NOMO-1 (cell line): ENCODE measurements at regions not wholly inside any gene's neighbourhood (a gene's known extent, or its start where the extent isn't known, plus 50 kb on each side); places are given as distances from the start of the nearest gene placed in this dataset.
"Not testable (repeated sequence)": the region's sequence is repeated elsewhere in the genome, so short reads cannot be mapped to it uniquely, and the experiment has no call there.

Experiments
- DNase-seq, 2 experiments: peaks; one replicate each; lab custom pipeline; 2025; ENCODE audit not compliant: unreplicated experiment in 2 of 2; lab: John Stamatoyannopoulos, UW

DNA sequence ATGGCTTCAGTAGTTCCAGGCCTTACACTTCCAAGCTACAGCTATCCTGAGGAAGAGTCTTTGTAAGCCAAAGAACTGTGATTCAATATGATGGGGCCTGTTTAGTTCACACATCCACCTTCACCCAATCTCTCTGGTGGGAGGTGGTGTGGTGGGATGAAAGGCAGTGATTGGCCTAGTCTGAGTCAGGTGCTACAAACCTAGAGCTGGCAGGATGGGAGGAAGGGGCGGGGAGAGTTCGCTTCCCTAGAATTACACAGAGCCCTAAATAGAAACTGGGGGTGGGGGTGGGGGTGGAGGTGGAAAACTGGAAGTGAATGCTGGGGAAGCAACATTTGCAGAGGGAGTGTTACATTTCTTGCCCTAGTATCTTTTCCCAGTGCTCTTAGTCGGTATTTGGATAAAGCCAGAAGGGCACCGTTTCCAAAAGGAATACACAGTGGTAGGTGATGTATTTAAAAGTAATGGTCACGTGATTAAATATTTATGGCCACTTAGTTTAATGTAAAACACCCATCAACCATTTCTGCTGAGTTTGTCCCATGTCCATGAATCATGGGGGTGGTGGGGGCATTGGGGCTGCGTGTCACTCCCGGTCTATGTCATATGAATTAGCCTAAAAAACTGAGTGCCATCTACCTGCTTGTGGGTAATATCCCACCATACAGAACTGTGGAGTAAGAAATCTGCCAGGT is 247.6 kb upstream of the PROK2 start:
- DNase-seq: no peak

DNA sequence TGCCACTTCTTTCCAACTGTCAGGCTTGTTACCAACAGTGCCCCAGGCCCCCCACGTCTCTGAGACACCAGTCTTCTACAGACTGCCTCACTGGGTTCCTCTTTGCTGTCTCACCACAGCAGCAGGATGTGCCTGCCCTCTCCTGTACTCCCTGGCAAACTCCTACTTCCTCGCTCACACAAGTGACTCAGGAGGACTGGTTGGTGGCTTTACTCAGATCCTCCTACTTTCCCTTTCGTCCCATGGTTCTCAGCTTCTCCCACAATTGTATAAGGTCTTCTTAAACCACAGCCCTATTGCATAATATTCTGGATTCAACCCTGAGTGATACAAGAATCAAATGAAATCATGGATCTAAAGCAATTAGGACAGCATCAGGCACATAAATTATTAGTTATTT is 246.6 kb upstream of the PROK2 start:
- DNase-seq: peak; percentile 57 to 65

DNA sequence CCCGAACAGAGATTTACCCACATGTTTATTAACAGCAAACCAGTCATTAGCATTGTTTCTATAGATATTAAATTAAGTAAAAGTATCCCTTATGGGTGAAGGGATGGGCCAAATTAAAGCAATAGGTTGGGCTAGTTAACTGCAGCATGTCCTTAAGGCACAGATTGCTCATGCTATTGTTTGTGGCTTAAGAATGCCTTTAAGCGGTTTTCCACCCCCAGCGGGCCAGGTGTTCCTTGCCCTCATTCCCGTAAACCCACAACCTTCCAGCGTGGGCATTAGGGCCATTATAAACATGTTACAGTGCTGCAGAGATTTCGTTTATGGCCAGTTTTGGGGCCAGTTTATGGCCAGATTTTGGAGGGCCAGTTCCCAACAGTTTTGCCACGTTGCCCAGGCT is 245.3 kb upstream of the PROK2 start:
- DNase-seq: not testable (repeated sequence)

DNA sequence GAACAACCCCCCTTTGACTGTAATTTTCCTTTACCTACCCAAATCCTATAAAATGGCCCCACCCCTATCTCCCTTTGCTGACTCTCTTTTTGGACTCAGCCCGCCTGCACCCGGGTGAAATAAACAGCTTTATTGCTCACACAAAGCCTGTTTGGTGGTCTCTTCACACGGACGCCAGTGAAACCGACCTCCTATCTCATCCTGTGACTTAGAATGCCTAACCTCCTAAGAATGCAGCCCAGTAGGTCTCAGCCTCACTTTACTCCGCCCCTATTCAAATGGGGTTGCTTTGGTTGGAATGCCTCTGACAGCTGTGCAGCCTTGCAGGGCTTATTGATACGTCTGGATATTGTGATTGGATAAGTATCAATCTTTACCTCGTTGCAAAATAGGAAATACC is 243.8 kb upstream of the PROK2 start:
- not testable (repeated sequence) for DNase-seq

DNA sequence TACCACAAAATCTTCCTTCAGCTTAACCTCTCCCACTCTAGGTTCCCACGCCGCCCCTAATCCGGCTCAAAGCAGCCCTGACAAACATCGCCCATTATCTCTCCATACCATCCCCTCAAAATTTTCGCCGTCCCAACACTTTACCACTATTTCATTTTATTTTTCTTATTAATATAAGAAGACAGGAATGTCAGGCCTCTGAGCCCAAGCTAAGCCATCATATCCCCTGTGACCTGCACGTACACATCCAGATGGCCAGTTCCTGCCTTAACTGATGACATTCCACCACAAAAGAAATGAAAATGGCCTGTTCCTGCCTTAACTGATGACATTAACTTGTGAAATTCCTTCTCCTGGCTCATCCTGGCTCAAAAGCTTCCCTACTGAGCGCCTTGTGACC is 243.4 kb upstream of the PROK2 start:
- not testable (repeated sequence) for DNase-seq

DNA sequence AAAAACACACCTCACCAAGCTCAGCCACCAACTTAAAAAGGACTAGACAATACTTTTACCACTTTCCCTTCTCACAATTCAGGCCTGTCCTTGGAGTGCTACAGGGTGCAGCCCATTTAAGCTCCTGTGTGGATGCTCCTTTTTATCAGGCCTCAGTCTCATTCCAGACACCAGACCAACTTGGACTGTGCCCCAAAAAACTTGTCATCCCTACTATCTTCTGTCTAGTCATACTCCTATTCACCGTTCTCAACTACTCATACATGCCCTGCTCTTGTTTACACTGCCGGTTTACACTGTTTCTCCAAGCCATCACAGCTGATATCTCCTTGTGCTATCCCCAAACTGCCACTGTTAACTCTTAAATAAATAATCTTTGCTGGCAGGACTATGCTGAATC is 242.8 kb upstream of the PROK2 start:
- not testable (repeated sequence) for DNase-seq

DNA sequence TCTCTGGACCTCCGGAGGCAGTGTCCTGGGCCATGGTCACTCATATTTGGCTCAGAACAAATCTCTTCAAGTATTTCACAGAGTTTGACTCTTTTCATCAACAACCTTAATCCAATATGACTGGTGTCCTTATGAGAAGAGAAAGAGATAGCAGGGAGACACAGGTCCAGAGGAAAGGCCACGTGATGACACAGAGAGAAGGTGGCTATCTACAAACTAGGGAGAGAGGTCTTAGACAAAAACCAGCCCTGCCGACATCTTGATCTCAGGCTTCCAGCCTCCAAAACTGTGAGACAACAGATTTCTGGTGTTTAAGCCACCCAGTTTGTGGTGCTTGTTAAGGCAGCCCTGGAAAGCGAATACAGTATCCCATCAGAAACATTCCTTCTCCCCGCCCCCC is 237.1 kb upstream of the PROK2 start:
- no peak for DNase-seq

DNA sequence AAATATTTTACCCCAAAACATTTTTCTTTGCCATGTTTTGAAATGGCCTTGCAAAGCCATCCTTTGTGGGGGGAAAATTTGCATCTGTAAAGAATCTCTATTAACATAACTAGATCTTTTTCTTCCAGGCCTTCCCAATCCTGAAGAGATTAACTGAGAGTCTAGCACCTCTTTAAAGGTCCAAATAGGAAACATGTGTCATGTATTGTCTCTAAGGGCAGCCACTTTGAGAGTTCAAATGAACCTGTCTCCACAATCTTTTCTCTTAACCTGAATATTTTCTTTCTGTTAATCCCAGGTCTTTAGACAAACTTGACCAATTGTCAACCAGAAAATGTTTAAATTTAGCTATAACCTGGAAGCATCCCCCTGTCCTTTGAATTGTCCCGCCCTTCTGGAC is 236.6 kb upstream of the PROK2 start:
- no peak for DNase-seq

DNA sequence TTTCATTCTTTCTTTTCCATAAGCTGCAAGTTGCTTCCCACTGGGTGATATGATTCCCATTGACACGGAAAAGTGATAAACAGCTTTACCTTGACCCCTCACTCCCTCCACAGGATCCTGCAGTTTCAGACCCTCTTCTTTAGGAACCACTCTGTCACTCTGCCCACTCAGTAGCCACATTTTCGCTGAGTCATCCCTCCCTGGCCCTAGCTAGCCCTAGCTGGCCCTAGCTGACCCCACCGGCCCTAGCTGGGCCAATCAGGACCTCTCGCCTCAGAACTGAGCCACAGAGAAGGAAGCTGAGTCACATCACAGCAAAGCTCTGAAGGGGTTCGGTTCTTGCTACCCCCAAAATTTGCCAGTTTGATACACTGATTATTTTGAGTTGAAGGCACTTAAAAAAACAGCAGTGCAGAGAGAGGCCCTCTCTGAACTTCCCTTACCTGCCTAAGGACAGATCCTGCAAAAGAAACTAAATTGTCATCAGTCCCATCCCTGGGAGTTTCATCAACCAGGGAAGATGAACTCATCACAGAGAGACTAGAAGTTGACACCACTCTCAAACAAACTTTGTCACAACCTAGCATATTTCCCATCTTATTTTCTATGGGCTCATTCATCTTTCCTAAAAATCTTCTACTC is 233.5 kb upstream of the PROK2 start:
- DNase-seq: no peak

DNA sequence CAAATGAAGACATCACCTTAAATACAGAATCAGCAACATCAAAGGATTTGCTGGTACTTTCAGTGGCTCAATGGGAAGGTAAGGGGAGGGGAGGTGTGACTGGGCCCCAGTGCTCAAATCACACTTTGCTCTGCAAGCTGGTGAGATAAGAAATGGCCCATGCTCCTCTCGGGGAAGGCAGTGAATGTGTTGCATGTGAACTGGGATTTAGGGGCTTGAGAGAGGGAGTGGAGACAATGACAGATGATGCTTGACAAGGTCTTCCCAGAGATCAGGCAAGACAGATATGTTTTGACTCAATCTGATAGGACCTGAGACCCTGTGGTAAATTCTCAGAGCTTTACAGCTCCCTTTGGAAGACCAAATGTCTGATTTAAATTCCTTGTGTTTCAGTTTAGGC is 233.0 kb upstream of the PROK2 start:
- DNase-seq: no peak

DNA sequence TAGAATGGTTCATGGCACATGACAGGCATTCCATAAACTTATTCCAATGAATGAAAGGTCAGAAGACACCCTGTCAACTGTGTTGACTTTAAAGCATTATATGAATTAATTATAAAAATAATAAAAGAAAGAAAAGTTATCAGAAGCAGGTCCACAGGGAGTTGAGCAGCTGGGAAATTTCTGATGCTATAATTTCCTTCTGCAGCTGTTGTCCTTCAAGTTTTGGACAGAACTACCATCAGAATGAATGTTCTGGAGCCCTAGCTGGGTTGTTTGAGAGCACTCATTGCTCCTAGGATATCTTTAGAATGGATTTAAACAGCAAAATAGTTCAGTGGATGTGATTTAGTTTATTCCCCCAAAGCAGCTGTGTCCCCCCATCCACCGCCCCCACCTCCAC is 232.4 kb upstream of the PROK2 start:
- DNase-seq: no peak

DNA sequence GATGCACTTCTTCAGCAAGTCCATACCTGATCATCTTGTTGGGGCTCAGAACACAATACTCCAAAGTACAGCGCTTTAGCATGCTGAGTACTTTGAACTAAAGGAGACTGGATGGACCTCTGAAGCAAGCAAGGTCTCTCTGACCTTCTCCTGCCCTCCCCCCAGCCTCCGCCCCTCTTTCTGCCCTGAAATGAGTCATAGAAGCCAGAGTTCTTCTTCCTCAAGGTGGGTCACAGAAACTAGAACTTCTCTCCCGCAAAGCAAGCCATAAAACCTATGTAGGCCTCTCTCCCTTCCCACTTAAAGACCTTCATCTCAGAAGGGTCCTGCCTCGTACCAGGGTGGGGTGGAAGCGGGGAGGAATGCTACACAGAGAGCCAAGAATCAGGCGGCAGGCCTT is 230.5 kb upstream of the PROK2 start:
- peak; percentile 33 to 55 for DNase-seq

DNA sequence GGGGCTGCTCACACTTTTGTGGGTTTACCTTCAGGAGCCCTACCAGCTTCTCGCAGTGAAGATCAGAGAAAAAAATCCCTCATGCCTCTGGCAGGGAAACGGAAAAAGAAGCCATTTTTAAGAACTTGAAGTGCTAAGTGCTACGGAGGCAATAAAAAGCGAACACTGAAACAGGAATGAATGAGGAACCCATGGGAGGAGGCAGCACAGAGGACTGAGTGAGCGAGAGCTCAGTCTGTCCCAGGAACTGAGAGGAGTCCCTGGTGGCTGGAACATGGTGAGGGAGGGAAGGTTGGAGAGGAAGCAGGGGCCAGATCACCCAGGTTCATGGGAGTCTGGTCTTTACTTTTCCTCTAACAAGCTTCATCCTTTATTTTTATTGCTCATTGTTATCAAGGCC is 228.1 kb upstream of the PROK2 start:
- peak in 1 of 2 experiments; percentile 3 for DNase-seq

DNA sequence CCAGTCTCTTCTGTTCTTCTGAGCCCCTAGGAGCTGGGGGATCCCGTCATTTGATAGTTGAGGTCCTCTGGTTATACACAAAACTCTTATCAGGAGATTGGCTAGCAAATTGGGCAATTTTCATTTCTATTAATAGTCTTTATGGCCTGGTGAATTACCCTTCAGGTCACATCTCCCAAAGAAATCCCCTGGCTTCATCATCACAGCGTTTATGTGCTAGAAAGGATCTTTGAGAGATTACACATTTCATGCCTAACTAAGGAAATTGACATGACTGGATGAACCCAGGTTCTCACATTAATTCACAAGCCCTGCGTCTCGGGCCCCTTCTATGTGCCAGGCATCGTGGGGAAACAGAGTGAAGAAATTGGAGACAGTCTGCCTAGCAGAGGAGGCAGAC is 227.4 kb upstream of the PROK2 start:
- DNase-seq: no peak

DNA sequence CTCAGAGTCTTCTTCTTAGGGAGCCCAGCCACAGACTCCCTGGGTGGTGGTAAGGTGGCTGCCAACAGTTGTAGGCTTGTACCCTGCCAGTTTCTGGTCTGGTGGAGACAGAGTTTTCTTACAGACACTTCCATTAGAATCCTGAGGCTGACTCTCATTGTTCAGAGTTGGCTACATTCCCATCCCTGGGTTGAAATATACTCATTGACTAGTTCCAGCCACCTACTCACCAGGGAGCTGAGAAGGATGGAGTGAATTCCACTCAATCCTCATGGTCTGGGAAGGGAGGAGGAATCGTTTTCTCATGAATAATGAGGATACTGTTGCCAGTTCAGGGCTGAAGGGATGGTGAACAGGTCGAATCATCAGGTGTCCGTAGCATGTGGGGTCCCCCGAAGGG is 226.5 kb upstream of the PROK2 start:
- DNase-seq: no peak

DNA sequence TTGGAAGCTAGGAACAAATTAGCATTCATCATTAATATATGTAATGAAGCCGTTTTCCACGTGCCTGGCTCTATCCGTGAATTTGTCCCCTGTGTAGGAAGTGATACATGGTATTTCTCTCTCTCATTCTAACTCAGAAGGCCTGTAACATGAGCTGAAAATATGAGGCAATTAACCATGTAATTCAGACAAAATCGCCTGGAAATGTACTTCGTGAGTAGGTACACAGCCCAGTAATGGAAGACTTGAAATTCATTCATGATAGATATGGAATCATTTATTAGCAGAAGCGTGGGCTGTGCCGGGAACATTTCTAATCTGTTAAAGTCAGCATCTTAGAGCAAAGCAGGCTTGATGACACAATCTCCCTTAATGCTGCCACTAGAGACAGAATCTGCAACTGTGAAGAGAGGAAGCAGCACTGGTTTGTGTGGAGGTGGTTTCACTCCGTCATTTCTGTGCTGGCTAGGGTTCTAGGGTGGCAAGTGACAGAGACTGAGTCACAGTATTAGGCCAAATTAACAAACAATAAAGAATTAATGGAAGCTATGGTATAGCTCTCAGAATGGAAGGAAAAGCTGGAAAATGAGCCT is 225.0 kb upstream of the PROK2 start:
- DNase-seq: peak; percentile 23 to 68

DNA sequence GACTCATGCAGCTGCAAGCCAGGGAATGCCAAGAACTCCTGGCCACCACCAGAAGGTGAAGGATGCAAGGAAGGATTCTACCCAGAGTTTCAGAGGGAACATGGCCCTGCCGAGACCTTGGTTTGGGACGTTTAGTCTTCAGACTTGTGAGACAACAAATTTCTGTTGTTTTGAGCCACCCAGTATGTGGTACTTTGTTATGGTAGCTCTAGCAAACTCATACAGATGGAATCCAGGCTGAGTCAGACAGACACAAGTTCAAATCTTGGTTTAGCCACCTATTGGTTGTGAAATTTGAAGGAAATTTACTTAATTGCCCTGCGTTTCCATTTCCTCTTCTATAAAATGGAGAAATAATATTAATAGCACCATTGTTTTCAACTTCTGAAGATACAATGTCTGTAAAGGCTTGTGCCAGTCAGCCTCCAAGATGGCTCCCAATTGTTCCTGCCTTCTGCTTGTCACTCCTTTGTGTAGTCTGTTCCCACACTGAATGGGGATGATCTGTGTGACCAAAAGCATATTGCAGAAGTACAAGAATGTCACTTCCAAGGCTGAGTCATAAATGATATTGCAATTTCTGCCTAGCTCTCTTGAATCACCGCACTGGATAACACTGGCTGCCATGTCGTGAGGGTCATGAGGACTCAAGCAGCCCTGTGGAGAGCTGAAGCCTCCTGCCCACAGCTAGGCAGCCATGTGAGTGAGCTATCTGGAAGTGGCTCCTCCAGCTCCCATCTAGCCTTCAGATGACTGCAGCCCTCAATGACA is 223.5 kb upstream of the PROK2 start:
- peak; percentile 48 to 88 for DNase-seq

DNA sequence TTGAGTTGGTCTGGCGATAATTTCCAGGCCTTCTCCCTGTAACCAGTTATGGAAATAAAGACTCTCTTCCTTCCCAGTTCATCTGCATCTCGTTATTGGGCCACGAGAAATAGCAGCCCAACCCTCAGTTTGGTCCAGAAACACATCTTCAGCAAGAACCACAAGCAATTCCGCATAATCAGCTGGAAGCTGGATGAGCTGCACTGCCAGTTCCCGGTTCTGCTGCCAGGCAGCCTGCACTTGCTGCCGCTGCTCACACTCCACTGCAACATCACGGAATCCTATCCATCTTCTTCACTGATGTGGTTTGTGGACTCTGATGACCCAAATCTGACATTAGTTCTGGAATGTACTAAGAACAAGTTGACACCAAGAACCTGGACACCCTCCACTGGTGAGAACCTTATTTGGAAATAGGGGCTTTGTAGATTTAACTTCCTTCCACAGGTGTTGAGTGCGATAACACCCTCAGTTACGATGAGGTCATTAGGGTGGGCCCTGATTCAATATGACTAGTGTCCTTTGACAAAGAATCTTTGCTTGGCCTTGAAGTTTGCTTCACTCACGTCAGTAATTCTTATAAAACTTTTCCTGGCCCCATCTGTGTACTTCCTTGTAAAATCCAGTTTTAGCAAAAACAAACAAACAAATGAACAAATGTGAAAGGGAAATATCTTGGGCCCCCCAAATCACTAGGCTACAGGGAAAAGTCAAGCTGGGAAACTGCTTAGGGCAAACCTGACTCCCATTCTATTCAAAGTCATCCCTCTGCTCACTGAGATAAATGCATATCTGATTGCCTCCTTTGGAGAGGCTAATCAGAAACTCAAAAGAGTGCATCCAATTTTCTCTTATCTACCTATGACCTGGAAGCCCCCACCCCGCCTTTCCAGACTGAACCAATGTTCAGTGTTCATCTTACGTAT is 221.9 kb upstream of the PROK2 start:
- no peak for DNase-seq

DNA sequence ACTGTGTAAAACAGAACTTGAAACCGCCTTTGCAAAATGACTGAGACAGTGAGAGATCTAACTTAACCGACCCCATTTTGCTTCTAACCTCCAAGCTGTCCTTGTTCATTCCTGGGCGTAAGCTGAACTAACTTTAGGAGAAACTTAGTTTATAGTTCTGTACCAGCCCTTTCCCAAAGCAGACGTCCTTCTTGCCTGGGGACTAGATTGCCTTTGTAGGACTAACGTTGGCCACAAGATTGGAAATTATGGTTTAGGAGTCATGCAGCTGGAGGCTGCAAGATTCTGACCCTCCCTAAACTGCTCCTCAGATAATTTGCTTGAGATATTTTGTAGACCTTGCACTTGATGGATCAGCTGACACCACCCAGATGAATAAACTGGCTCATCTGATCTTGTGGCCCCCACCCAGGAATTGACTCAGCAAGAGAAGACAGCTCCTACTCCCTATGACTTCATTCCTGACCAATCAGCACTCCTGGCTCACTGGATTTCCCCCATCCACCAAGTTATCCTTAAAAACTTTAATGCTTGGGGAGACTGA is 219.9 kb upstream of the PROK2 start:
- DNase-seq: no peak

DNA sequence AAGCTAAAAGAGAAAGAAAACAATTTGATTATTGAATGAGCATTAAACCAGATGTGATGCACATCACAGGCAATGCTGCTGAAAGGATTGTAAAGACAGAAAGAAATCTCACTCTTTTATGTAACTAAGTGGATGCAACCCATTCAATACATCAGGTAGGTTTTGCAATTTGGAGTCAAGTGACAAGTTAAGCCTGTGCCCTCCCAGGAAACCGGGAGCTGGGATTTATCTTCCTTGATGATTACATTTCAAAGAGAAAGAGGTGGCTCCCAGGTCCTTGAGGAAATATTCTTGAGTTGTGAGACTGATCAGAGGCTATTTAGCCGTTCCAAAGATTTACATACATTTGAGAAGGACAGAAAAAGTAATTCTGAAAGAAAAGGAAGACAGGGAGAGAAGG is 219.0 kb upstream of the PROK2 start:
- DNase-seq: no peak
